ENCODE measurements at regions not wholly inside any gene's neighbourhood (a gene's known extent, or its start where the extent isn't known, plus 50 kb on each side); places are given as distances from the start of the nearest gene placed in this dataset.

GRCh38 chr1:232287676-232288569 is 342.0 kb downstream of the SIPA1L2 start:
- no peak overlapping the region for H2BK5ac ChIP-seq (ENCODE audit: low read depth, low read length, poor library complexity, severe bottlenecking)
- no peaks in the 10 kb centered on the region for H3K9me3 ChIP-seq (ENCODE audit: control insufficient read depth, low read length)
- WGBS: 71% methylated on average over 3 of the region's 8 CpGs
- peaks cover 4 to 6% of the 10 kb centered on the region in 2 experiments for H3K27me3 ChIP-seq (ENCODE audit: control insufficient read depth in 1 of 2, insufficient read depth in 1 of 2, low read length in 2 of 2)
- no peak overlapping the region for H2BK120ac ChIP-seq (ENCODE audit: low read depth, low read length)
- H3K4ac ChIP-seq (ENCODE audit: low read depth in 1 of 2, low read length in 2 of 2): no peak overlapping the region
- no peaks in the 10 kb centered on the region for H3K36me3 ChIP-seq (ENCODE audit: control insufficient read depth in 1 of 2, insufficient read depth in 2 of 2, low read depth in 1 of 2, low read length in 2 of 2)
- no peak overlapping the region for H4K91ac ChIP-seq (ENCODE audit: low read length)
- H4K8ac ChIP-seq (ENCODE audit: low read length): no peak overlapping the region
- H3K14ac ChIP-seq (ENCODE audit: low read length in 2 of 2): no peak overlapping the region
- H3K9ac ChIP-seq (ENCODE audit: low read length): no peak overlapping the region
- H3K79me1 ChIP-seq (replicated peaks; ENCODE audit: low read length, poor library complexity, severe bottlenecking): no peaks in the 10 kb centered on the region
- H2BK12ac ChIP-seq (ENCODE audit: low read length in 2 of 2): no peak overlapping the region
- no peak overlapping the region for H2AFZ ChIP-seq (ENCODE audit: low read depth, low read length)
- H3K4me2 ChIP-seq (ENCODE audit: low read length, poor library complexity, severe bottlenecking): no peak overlapping the region
- H3K27ac ChIP-seq (ENCODE audit: low read length, poor library complexity, severe bottlenecking): no peak overlapping the region
- H2AK5ac ChIP-seq (ENCODE audit: low read length, severe bottlenecking): no peak overlapping the region
- H3K4me3 ChIP-seq (ENCODE audit: insufficient read depth in 1 of 2, low read depth in 1 of 2, low read length in 2 of 2): no peak overlapping the region
- no peaks in the 10 kb centered on the region for H3K4me1 ChIP-seq (ENCODE audit: control insufficient read depth, insufficient read depth, low read depth, low read length)
- no peak overlapping the region for H2BK15ac ChIP-seq (ENCODE audit: low read depth, poor library complexity, severe bottlenecking)
- peak overlapping the region in 1 of 2 experiments; percentile 17 for H3K18ac ChIP-seq (ENCODE audit: low read depth in 1 of 2, low read length in 2 of 2)
- H3K23ac ChIP-seq (ENCODE audit: low read length in 2 of 2): no peak overlapping the region
- DNase-seq: peak; percentile 57

GRCh38 chr1:232285138-232285537 is 344.8 kb downstream of the SIPA1L2 start:
- Histone ChIP-seq H3K27me3 (ENCODE audit: control insufficient read depth in 1 of 2, insufficient read depth in 1 of 2, low read length in 2 of 2) (peaks cover 4 to 6% of the 10 kb centered on the region in 2 experiments), H2BK5ac (ENCODE audit: low read depth, low read length, poor library complexity, severe bottlenecking) (no peak overlapping the region), H2BK12ac (ENCODE audit: low read length in 2 of 2) (no peak overlapping the region), H4K91ac (ENCODE audit: low read length) (no peak overlapping the region), H3K36me3 (ENCODE audit: control insufficient read depth in 1 of 2, insufficient read depth in 2 of 2, low read depth in 1 of 2, low read length in 2 of 2) (no peaks in the 10 kb centered on the region), H3K4me3 (ENCODE audit: insufficient read depth in 1 of 2, low read depth in 1 of 2, low read length in 2 of 2) (no peak overlapping the region), H3K27ac (ENCODE audit: low read length, poor library complexity, severe bottlenecking) (no peak overlapping the region), H4K8ac (ENCODE audit: low read length) (no peak overlapping the region), H3K23ac (ENCODE audit: low read length in 2 of 2) (no peak overlapping the region), H3K79me1 (replicated peaks; ENCODE audit: low read length, poor library complexity, severe bottlenecking) (no peaks in the 10 kb centered on the region), H2BK120ac (ENCODE audit: low read depth, low read length) (no peak overlapping the region), H3K4ac (ENCODE audit: low read depth in 1 of 2, low read length in 2 of 2) (no peak overlapping the region), H3K18ac (ENCODE audit: low read depth in 1 of 2, low read length in 2 of 2) (no peak overlapping the region), H3K4me2 (ENCODE audit: low read length, poor library complexity, severe bottlenecking) (no peak overlapping the region), H3K9ac (ENCODE audit: low read length) (no peak overlapping the region), H2BK15ac (ENCODE audit: low read depth, poor library complexity, severe bottlenecking) (no peak overlapping the region), H3K4me1 (ENCODE audit: control insufficient read depth, insufficient read depth, low read depth, low read length) (no peaks in the 10 kb centered on the region), H2AK5ac (ENCODE audit: low read length, severe bottlenecking) (no peak overlapping the region), H3K14ac (ENCODE audit: low read length in 2 of 2) (no peak overlapping the region), H2AFZ (ENCODE audit: low read depth, low read length) (no peak overlapping the region), H3K9me3 (ENCODE audit: control insufficient read depth, low read length) (no peaks in the 10 kb centered on the region)
- no peak for DNase-seq
- 93% methylated on average over 5 of the region's 6 CpGs for WGBS

GRCh38 chr1:232283864-232284263 is 346.1 kb downstream of the SIPA1L2 start:
- Histone ChIP-seq H3K14ac (ENCODE audit: low read length in 2 of 2) (no peak overlapping the region), H4K8ac (ENCODE audit: low read length) (peak overlapping the region; percentile 19), H2AFZ (ENCODE audit: low read depth, low read length) (no peak overlapping the region), H3K4ac (ENCODE audit: low read depth in 1 of 2, low read length in 2 of 2) (peak overlapping the region in 1 of 2 experiments; percentile 53), H3K9ac (ENCODE audit: low read length) (no peak overlapping the region), H2BK12ac (ENCODE audit: low read length in 2 of 2) (no peak overlapping the region), H2AK5ac (ENCODE audit: low read length, severe bottlenecking) (no peak overlapping the region), H3K23ac (ENCODE audit: low read length in 2 of 2) (no peak overlapping the region), H3K27ac (ENCODE audit: low read length, poor library complexity, severe bottlenecking) (no peak overlapping the region), H2BK120ac (ENCODE audit: low read depth, low read length) (no peak overlapping the region), H3K18ac (ENCODE audit: low read depth in 1 of 2, low read length in 2 of 2) (no peak overlapping the region), H2BK15ac (ENCODE audit: low read depth, poor library complexity, severe bottlenecking) (no peak overlapping the region), H3K4me1 (ENCODE audit: control insufficient read depth, insufficient read depth, low read depth, low read length) (no peaks in the 10 kb centered on the region), H3K4me3 (ENCODE audit: insufficient read depth in 1 of 2, low read depth in 1 of 2, low read length in 2 of 2) (no peak overlapping the region), H3K79me1 (replicated peaks; ENCODE audit: low read length, poor library complexity, severe bottlenecking) (no peaks in the 10 kb centered on the region), H2BK5ac (ENCODE audit: low read depth, low read length, poor library complexity, severe bottlenecking) (no peak overlapping the region), H3K9me3 (ENCODE audit: control insufficient read depth, low read length) (no peaks in the 10 kb centered on the region), H3K36me3 (ENCODE audit: control insufficient read depth in 1 of 2, insufficient read depth in 2 of 2, low read depth in 1 of 2, low read length in 2 of 2) (no peaks in the 10 kb centered on the region), H4K91ac (ENCODE audit: low read length) (no peak overlapping the region), H3K27me3 (ENCODE audit: control insufficient read depth in 1 of 2, insufficient read depth in 1 of 2, low read length in 2 of 2) (peaks cover 0 to 4% of the 10 kb centered on the region in 2 experiments), H3K4me2 (ENCODE audit: low read length, poor library complexity, severe bottlenecking) (no peak overlapping the region)
- no peak for DNase-seq
- 22% methylated on average over 4 of the region's 4 CpGs for WGBS

GRCh38 chr1:232282498-232282897 is 347.4 kb downstream of the SIPA1L2 start:
- no peak overlapping the region for H4K91ac ChIP-seq (ENCODE audit: low read length)
- WGBS: no CpG with 5 or more reads among the region's 1 CpG
- no peak overlapping the region for H3K23ac ChIP-seq (ENCODE audit: low read length in 2 of 2)
- no peak overlapping the region for H2AFZ ChIP-seq (ENCODE audit: low read depth, low read length)
- no peak overlapping the region for H3K18ac ChIP-seq (ENCODE audit: low read depth in 1 of 2, low read length in 2 of 2)
- no peak overlapping the region for H2BK12ac ChIP-seq (ENCODE audit: low read length in 2 of 2)
- no peak overlapping the region for H4K8ac ChIP-seq (ENCODE audit: low read length)
- H3K36me3 ChIP-seq (ENCODE audit: control insufficient read depth in 1 of 2, insufficient read depth in 2 of 2, low read depth in 1 of 2, low read length in 2 of 2): no peaks in the 10 kb centered on the region
- H3K27me3 ChIP-seq (ENCODE audit: control insufficient read depth in 1 of 2, insufficient read depth in 1 of 2, low read length in 2 of 2): peaks cover 0 to 4% of the 10 kb centered on the region in 2 experiments
- no peak for DNase-seq
- no peak overlapping the region for H2BK15ac ChIP-seq (ENCODE audit: low read depth, poor library complexity, severe bottlenecking)
- H3K4ac ChIP-seq (ENCODE audit: low read depth in 1 of 2, low read length in 2 of 2): no peak overlapping the region
- no peak overlapping the region for H2BK120ac ChIP-seq (ENCODE audit: low read depth, low read length)
- H3K4me1 ChIP-seq (ENCODE audit: control insufficient read depth, insufficient read depth, low read depth, low read length): no peaks in the 10 kb centered on the region
- no peak overlapping the region for H3K9ac ChIP-seq (ENCODE audit: low read length)
- no peaks in the 10 kb centered on the region for H3K9me3 ChIP-seq (ENCODE audit: control insufficient read depth, low read length)
- no peak overlapping the region for H2AK5ac ChIP-seq (ENCODE audit: low read length, severe bottlenecking)
- H3K79me1 ChIP-seq (replicated peaks; ENCODE audit: low read length, poor library complexity, severe bottlenecking): no peaks in the 10 kb centered on the region
- no peak overlapping the region for H3K4me3 ChIP-seq (ENCODE audit: insufficient read depth in 1 of 2, low read depth in 1 of 2, low read length in 2 of 2)
- H3K27ac ChIP-seq (ENCODE audit: low read length, poor library complexity, severe bottlenecking): no peak overlapping the region
- H2BK5ac ChIP-seq (ENCODE audit: low read depth, low read length, poor library complexity, severe bottlenecking): no peak overlapping the region
- H3K14ac ChIP-seq (ENCODE audit: low read length in 2 of 2): no peak overlapping the region
- no peak overlapping the region for H3K4me2 ChIP-seq (ENCODE audit: low read length, poor library complexity, severe bottlenecking)

Measured in mesenchymal stem cell (in vitro differentiated cells and primary cell).